ENCODE measurements at regions not wholly inside any gene's neighbourhood (a gene's known extent, or its start where the extent isn't known, plus 50 kb on each side); places are given as distances from the start of the nearest gene placed in this dataset.
"Not testable (repeated sequence)": the region's sequence is repeated elsewhere in the genome, so short reads cannot be mapped to it uniquely, and the experiment has no call there.

GRCh38 chr7:115177103-115177502, 255.2 kb downstream of the MDFIC start:
- no CpG with 5 or more reads among the region's 1 CpG for WGBS (ENCODE audit: insufficient coverage)
- peaks cover 16% of the 10 kb centered on the region for H3K27me3 Mint-ChIP-seq
- no peak for DNase-seq
- H3K36me3 ChIP-seq (replicated peaks in 1 of 2; ENCODE audit: control extremely low read depth in 1 of 2, control insufficient read depth in 1 of 2, extremely low read depth in 1 of 2, insufficient read depth in 2 of 2, low read length in 1 of 2) = no peaks in the 10 kb centered on the region
- H2AFZ ChIP-seq (ENCODE audit: insufficient read depth, low read depth, low read length, poor library complexity, severe bottlenecking) = no peak overlapping the region
- H3K4me3 ChIP-seq (ENCODE audit: control extremely low read depth in 1 of 5, extremely low read depth in 1 of 5, insufficient read depth in 1 of 5, low read depth in 2 of 5, low read length in 4 of 5) = no peak overlapping the region
- no peaks in the 10 kb centered on the region for H3K4me1 ChIP-seq (ENCODE audit: control insufficient read depth in 2 of 2, insufficient read depth in 2 of 2, low read length in 2 of 2)
- H3K27ac Mint-ChIP-seq = no peak overlapping the region
- ChIA-PET CTCF (no interaction called here), POLR2A (no interaction called here)
- no peaks in the 10 kb centered on the region for H3K9me3 Mint-ChIP-seq (ENCODE audit: insufficient read depth)
- H3K4me3 Mint-ChIP-seq = no peak overlapping the region
- no peak overlapping the region for H3K27ac ChIP-seq (ENCODE audit: low read length in 2 of 2)
- H3K79me2 ChIP-seq (ENCODE audit: control insufficient read depth, insufficient read depth, low read length) = no peaks in the 10 kb centered on the region
- no peak overlapping the region for H3K9ac ChIP-seq (ENCODE audit: low read length)
- intact Hi-C loops (cut with micrococcal nuclease) = no loop called here
- no peaks in the 10 kb centered on the region for H3K9me3 ChIP-seq (ENCODE audit: control extremely low read depth in 1 of 3, control insufficient read depth in 2 of 3, insufficient read depth in 1 of 3, low read length in 2 of 3)
- H3K4me1 Mint-ChIP-seq = peaks cover under 1% of the 10 kb centered on the region
- H3K27me3 ChIP-seq (replicated peaks in 1 of 4; ENCODE audit: control extremely low read depth in 1 of 4, control insufficient read depth in 3 of 4, insufficient read depth in 4 of 4, low read length in 3 of 4) = peaks cover 0 to 6% (median 3%) of the 10 kb centered on the region in 4 experiments
- TF ChIP-seq EZH2 (IDR thresholded peaks at IDR 0.05; ENCODE audit: borderline replicate concordance, insufficient read depth, low read depth, low read length, poor library complexity, severe bottlenecking) (no peak), CTCF (IDR thresholded peaks at IDR 0.05) (no peak)
- no peak for ATAC-seq (ENCODE audit: low read depth)
- no peak overlapping the region for H3K4me2 ChIP-seq (replicated peaks; ENCODE audit: low read depth, low read length, poor library complexity, severe bottlenecking)
- no peaks in the 10 kb centered on the region for H4K20me1 ChIP-seq (ENCODE audit: control insufficient read depth, insufficient read depth, low read length, poor library complexity, severe bottlenecking)

- DNase-seq; H3K79me2 ChIP-seq (ENCODE audit: control insufficient read depth, insufficient read depth, low read length); H3K4me2 ChIP-seq (replicated peaks; ENCODE audit: low read depth, low read length, poor library complexity, severe bottlenecking); H3K4me1 ChIP-seq (ENCODE audit: control insufficient read depth in 2 of 2, insufficient read depth in 2 of 2, low read length in 2 of 2); H3K27ac ChIP-seq (ENCODE audit: low read length in 2 of 2); H4K20me1 ChIP-seq (ENCODE audit: control insufficient read depth, insufficient read depth, low read length, poor library complexity, severe bottlenecking); H3K9me3 ChIP-seq (ENCODE audit: control extremely low read depth in 1 of 3, control insufficient read depth in 2 of 3, insufficient read depth in 1 of 3, low read length in 2 of 3); POLR2A ChIA-PET; H3K36me3 ChIP-seq (replicated peaks in 1 of 2; ENCODE audit: control extremely low read depth in 1 of 2, control insufficient read depth in 1 of 2, extremely low read depth in 1 of 2, insufficient read depth in 2 of 2, low read length in 1 of 2); CTCF ChIA-PET; H3K4me3 Mint-ChIP-seq; H3K9ac ChIP-seq (ENCODE audit: low read length); ATAC-seq (ENCODE audit: low read depth); intact Hi-C loops (cut with micrococcal nuclease); H3K4me1 Mint-ChIP-seq; H2AFZ ChIP-seq (ENCODE audit: insufficient read depth, low read depth, low read length, poor library complexity, severe bottlenecking); H3K9me3 Mint-ChIP-seq (ENCODE audit: insufficient read depth); H3K4me3 ChIP-seq (ENCODE audit: control extremely low read depth in 1 of 5, extremely low read depth in 1 of 5, insufficient read depth in 1 of 5, low read depth in 2 of 5, low read length in 4 of 5); H3K27ac Mint-ChIP-seq; H3K27me3 ChIP-seq (replicated peaks in 1 of 4; ENCODE audit: control extremely low read depth in 1 of 4, control insufficient read depth in 3 of 4, insufficient read depth in 4 of 4, low read length in 3 of 4): not testable (repeated sequence)
- peaks cover 16% of the 10 kb centered on the region for H3K27me3 Mint-ChIP-seq
- WGBS (ENCODE audit: insufficient coverage) = no CpG with 5 or more reads among the region's 8 CpGs
These were observed 250.5 kb downstream of the MDFIC start for GRCh38 chr7:115172397-115172796.
